Transverse colon (tissue), 4 donors: ENCODE measurements at regions not wholly inside any gene's neighbourhood (a gene's known extent, or its start where the extent isn't known, plus 50 kb on each side); places are given as distances from the start of the nearest gene placed in this dataset.

Source experiments
- CTCF ChIP-seq, 5 experiments: fragments of 200-600 bp in 3 of 5; fragments of 450-650 bp in 2 of 5; sonication (generic) in 3 of 5; IDR thresholded peaks; 1 replicate in 2 of 5; 2 replicates in 3 of 5; pipeline ENCODE4 v1.5.1; 2016 to 2017; ENCODE audit warnings: antibody characterized with exemption in 5 of 5, inconsistent platforms in 3 of 5, mild to moderate bottlenecking in 2 of 5, moderate library complexity in 1 of 5
- EP300 ChIP-seq: sonication (generic); formaldehyde crosslinking; IDR thresholded peaks from one replicate; pipeline ENCODE4 v1.6.1; 2017; ENCODE audit warnings: antibody characterized with exemption, low read depth
- POLR2A ChIP-seq: fragments of 450-650 bp; IDR thresholded peaks from one replicate; pipeline ENCODE4 v1.6.1; 2016; ENCODE audit warnings: antibody characterized with exemption, mild to moderate bottlenecking, moderate library complexity
- POLR2AphosphoS5 ChIP-seq, 3 donors: sonication (generic); formaldehyde crosslinking; IDR thresholded peaks; one replicate each; pipeline ENCODE4 v1.6.1; 2016; ENCODE audit warnings: antibody characterized with exemption in 3 of 3

GRCh38 chr13:97621631-97622030, 187.7 kb downstream of the RAP2A start:
- TF ChIP-seq CTCF (IDR thresholded peaks at IDR 0.05) (no peak), POLR2A (no peak), POLR2AphosphoS5 (IDR thresholded peaks at IDR 0.05) (no peak), EP300 (no peak)
